ENCODE measurements at regions not wholly inside any gene's neighbourhood (a gene's known extent, or its start where the extent isn't known, plus 50 kb on each side); places are given as distances from the start of the nearest gene placed in this dataset.
"Not testable (repeated sequence)": the region's sequence is repeated elsewhere in the genome, so short reads cannot be mapped to it uniquely, and the experiment has no call there.

DNA sequence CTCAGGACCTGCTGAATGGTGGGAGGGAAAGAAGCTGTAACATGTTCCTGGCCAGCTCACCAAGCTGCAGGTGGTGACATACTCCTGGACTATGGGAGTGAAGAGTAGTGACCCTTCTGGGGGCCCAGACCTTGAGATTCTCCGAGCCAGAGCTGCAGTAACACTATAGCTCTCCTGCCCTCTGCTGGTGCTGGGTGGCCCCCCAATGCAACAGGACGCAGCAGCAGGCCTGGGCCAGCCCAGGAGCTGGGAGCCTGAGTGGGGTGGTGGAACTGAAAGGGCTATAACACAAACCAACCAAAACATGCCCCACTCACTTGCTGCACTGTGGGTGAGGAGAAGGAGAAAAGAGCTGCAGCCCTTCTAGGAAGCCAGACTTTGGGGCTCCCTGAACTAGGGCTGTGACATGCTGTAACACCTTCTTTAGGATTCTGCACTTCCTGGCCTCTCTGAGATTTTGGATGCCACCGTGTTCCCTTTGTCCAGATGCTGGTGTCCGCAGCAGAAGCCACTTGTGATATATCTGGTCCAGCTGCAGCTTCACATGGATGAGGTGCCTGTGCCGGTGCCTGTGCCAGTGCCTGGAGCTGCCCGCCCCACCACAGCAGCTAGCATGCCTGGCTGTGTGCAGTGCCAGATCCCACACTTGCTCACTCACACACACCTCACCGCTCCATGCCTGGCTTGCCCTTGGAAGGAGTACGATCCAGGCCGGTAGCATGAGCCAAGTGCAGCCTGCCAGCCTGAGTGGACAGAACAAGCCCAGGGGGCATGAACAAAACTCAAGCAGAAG is 636.8 kb upstream of the KCNMB2 start:
- H3K4me3 Mint-ChIP-seq (ENCODE audit: low read depth) = no peak overlapping the region
- peaks cover 14% of the 10 kb centered on the region for H3K9me3 Mint-ChIP-seq
- intact Hi-C loops (cut with micrococcal nuclease) = no loop called here
- no peaks in the 10 kb centered on the region for H3K27me3 Mint-ChIP-seq (ENCODE audit: low read depth)
- H3K27ac Mint-ChIP-seq = no peak overlapping the region
- H3K4me1 Mint-ChIP-seq (ENCODE audit: low read depth) = no peaks in the 10 kb centered on the region
- no peak for DNase-seq (ENCODE audit: low spot score)
- no peaks in the 10 kb centered on the region for H3K36me3 Mint-ChIP-seq (ENCODE audit: low read depth)

DNA sequence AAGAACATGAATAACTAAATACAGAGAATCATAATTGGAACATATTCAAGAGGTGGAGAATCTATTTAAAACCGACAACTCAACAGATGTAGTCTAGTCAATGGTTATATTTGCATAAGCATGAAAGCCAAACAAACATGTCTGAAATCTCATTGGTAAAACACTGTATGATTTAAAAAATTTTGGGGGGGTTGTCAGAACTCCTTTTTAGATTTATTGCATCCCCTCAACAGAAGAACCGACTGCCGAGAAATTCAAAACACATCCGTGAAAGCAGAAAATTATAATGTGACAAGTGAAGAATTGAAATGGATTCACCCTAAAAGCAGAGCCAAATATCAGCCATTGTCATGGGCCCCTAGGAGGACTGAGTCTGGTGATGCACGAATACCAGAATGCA is 633.4 kb upstream of the KCNMB2 start:
- intact Hi-C loops (cut with micrococcal nuclease) = no loop called here
- Mint-ChIP-seq H3K27ac (no peak overlapping the region), H3K4me1 (ENCODE audit: low read depth) (no peaks in the 10 kb centered on the region), H3K27me3 (ENCODE audit: low read depth) (no peaks in the 10 kb centered on the region), H3K9me3 (peaks cover 8% of the 10 kb centered on the region), H3K4me3 (ENCODE audit: low read depth) (no peak overlapping the region), H3K36me3 (ENCODE audit: low read depth) (no peaks in the 10 kb centered on the region)
- no peak for DNase-seq (ENCODE audit: low spot score)

DNA sequence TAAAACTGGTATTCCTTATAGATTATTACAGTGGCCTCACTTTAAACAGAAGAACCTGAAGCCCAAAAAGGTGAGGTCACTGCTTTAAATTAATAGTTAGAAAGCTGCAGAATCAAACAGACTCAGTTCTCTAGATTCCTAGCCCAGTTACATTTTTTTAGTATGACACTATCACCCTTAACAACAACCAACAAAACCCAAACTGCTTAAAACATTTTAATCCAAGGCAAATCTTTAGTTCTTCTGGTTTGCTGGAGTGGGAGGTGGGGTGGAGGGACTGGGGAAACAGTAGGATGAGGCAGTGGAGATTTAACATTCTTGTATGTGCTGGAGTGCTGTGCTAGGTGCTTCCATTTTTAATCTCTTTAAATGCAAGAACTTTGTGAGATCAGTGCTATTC is 631.6 kb upstream of the KCNMB2 start:
- Mint-ChIP-seq H3K27me3 (ENCODE audit: low read depth) (no peaks in the 10 kb centered on the region), H3K4me3 (ENCODE audit: low read depth) (no peak overlapping the region), H3K36me3 (ENCODE audit: low read depth) (no peaks in the 10 kb centered on the region), H3K9me3 (peaks cover 10% of the 10 kb centered on the region), H3K27ac (no peak overlapping the region), H3K4me1 (ENCODE audit: low read depth) (no peaks in the 10 kb centered on the region)
- intact Hi-C loops (cut with micrococcal nuclease) = no loop called here
- no peak for DNase-seq (ENCODE audit: low spot score)

DNA sequence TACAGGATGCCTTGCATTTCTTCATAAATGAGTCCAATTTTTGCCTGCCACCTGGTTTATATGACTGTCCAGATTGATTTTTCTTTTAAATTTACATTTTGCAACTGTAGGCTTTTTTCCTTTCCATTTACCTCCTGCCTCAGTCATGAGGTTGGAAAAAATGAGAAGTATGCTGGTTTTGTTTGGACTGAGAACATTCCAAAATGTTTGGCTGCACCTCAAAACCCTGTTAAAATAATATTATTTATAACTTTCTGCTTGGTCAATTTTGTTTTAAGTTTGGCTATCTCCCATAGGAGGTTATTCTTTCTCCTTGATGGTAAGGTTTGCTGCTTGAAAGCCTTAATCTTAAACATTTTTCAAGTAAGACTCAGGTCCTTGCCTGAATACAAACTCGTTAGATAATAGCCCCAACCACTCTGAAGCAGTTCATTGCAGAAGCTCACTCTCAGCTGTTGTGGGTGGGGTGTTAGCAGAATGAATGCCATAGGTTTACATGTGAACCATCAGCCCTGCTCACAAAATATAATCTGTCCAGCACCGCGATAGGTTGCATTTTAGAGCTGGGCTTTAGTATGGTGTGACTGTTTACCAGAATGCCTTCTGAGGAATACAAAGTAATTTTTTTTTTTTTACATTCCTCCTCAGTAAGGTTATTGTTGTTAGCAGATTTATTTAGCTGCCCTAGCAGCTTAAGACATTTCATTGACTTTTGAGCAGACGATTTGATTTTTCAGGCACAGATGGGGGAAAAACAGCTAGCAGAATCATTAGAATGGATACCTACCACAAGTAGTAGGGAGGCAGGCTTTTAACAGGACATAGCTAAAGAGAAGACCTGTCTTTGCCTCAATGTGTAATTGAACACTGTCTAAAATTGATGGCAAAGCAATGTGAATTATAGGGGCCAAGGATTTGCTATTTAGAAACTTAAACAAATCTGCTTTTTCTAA is 630.8 kb upstream of the KCNMB2 start:
- Mint-ChIP-seq H3K27ac (no peak overlapping the region), H3K36me3 (ENCODE audit: low read depth) (no peaks in the 10 kb centered on the region), H3K27me3 (ENCODE audit: low read depth) (no peaks in the 10 kb centered on the region), H3K4me1 (ENCODE audit: low read depth) (no peaks in the 10 kb centered on the region), H3K9me3 (peaks cover 7% of the 10 kb centered on the region), H3K4me3 (ENCODE audit: low read depth) (no peak overlapping the region)
- DNase-seq (ENCODE audit: low spot score) = no peak
- intact Hi-C loops (cut with micrococcal nuclease) = no loop called here

DNA sequence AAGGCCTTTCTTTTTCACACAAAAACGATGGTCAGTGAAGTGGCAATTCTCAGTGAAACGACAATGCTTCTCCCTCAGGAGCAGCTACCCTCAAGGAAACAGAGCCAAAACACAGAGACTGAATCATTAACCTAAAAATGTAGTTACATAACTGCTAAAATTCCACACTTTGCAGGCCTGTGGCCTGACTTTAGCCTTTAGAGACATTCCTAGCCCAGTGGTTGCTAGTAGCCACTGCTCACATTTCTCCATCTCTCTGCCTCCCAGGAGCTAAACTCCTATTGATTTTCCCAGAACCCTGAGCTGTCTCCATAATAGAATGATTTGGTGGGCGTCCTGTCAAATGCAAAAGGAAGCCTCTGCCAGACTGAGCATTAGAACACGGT is 630.1 kb upstream of the KCNMB2 start:
- no peak for DNase-seq (ENCODE audit: low spot score)
- H3K27ac Mint-ChIP-seq = no peak overlapping the region

DNA sequence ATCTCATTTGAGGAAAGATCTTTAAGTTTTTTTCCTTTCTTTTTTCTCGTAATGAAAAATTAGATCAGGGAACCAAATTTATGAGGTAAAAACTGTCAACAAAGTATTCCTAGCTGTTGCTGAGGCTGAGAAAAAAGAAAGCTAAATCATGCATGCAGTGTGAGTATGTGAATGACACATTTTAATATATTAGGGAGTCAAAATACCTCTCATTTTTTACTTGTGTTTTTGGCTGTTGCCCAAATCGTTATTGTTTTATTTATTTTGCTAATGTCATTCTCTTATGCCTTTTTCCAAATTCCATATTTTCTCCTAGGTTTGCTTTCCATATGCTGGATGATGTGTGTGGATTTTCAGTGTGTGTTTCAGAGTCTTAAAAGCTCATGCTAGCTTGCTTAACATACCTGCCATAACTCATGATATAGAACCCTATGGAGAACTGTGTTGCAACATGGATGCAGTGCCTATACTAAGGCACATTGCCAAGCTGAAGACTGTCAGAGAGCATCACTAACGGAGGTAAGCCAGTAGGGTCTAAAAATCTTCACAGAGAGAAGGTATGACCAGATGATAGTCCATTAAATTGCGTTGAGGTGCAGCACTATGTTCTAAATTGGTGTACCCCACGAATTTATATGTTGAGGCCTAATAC is 629.5 kb upstream of the KCNMB2 start:
- Mint-ChIP-seq H3K4me1 (ENCODE audit: low read depth) (no peaks in the 10 kb centered on the region), H3K36me3 (ENCODE audit: low read depth) (no peaks in the 10 kb centered on the region), H3K4me3 (ENCODE audit: low read depth) (no peak overlapping the region), H3K27me3 (ENCODE audit: low read depth) (no peaks in the 10 kb centered on the region), H3K9me3 (peaks cover 5% of the 10 kb centered on the region), H3K27ac (no peak overlapping the region)
- intact Hi-C loops (cut with micrococcal nuclease) = no loop called here
- DNase-seq (ENCODE audit: low spot score) = no peak

More for the DNA sequence above, 630.1 kb upstream of the KCNMB2 start:
- Mint-ChIP-seq H3K9me3 (peaks cover 5% of the 10 kb centered on the region), H3K27me3 (ENCODE audit: low read depth) (no peaks in the 10 kb centered on the region), H3K4me3 (ENCODE audit: low read depth) (no peak overlapping the region), H3K4me1 (ENCODE audit: low read depth) (no peaks in the 10 kb centered on the region), H3K36me3 (ENCODE audit: low read depth) (no peaks in the 10 kb centered on the region)
- intact Hi-C loops (cut with micrococcal nuclease) = no loop called here

DNA sequence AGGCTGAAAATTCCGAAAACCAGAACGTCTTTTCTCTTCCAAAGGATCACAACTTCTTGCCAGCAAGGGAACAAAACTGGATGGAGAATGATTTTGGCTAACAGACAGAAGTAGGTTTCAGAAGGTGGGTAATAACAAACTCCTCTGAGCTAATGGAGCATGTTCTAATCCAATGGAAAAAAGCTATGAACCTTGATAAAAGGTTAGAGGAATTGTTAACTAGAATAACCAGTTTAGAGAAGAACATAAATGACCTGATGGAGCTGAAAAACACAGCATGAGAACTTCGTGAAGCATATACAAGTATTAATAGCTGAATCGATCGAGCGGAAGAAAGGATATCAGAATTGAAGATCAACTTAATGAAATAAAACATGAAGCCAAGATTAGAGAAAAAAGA is 626.7 kb upstream of the KCNMB2 start:
- H3K9me3 Mint-ChIP-seq = peaks cover 12% of the 10 kb centered on the region
- H3K27me3 Mint-ChIP-seq (ENCODE audit: low read depth); H3K4me1 Mint-ChIP-seq (ENCODE audit: low read depth); DNase-seq (ENCODE audit: low spot score); intact Hi-C loops (cut with micrococcal nuclease); H3K4me3 Mint-ChIP-seq (ENCODE audit: low read depth); H3K27ac Mint-ChIP-seq; H3K36me3 Mint-ChIP-seq (ENCODE audit: low read depth): not testable (repeated sequence)

DNA sequence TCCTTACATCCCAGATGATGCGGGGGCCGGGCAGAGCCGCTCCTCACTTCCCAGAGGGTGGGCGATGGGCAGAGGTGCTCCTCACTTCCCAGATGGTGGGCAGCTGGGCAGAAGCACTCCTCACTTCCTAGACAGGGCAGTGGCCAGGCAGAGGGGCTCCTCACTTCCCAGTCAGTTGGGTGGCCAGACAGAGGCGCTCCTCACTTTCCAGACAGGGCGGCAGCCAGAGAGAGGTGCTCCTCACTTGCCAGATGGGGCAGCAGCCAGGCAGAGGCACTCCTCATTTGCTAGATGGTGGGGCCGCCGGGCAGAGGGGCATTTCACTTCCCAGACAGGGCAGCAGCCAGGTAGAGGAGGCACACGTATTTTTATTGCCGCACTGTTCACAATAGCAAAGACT is 622.0 kb upstream of the KCNMB2 start:
- Mint-ChIP-seq H3K9me3 (peaks cover 12% of the 10 kb centered on the region), H3K36me3 (ENCODE audit: low read depth) (no peaks in the 10 kb centered on the region), H3K27me3 (ENCODE audit: low read depth) (no peaks in the 10 kb centered on the region), H3K4me3 (ENCODE audit: low read depth) (no peak overlapping the region), H3K27ac (no peak overlapping the region), H3K4me1 (ENCODE audit: low read depth) (no peaks in the 10 kb centered on the region)
- intact Hi-C loops (cut with micrococcal nuclease) = no loop called here
- DNase-seq (ENCODE audit: low spot score) = no peak

DNA sequence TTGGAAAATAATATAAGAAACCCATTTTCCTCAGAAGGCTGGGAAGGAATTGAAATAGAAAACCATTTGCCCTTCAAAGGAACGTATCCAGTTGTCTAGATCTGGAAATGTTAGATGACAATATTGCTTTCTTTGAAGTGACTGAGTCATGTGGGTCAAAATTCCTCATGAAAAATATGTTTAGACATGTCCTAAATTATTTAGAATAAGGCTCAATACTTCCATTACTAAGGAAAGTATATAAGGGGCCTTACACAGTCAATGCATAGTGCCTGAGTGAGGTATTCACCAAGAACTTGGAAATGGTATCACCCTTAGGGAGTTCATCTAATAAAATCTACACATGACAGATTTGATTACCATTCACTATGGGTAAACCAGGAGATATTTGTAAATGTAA is 619.8 kb upstream of the KCNMB2 start:
- Mint-ChIP-seq H3K36me3 (ENCODE audit: low read depth) (no peaks in the 10 kb centered on the region), H3K4me1 (ENCODE audit: low read depth) (no peaks in the 10 kb centered on the region), H3K27me3 (ENCODE audit: low read depth) (no peaks in the 10 kb centered on the region), H3K4me3 (ENCODE audit: low read depth) (no peak overlapping the region), H3K27ac (no peak overlapping the region), H3K9me3 (peaks cover 7% of the 10 kb centered on the region)
- intact Hi-C loops (cut with micrococcal nuclease) = no loop called here
- no peak for DNase-seq (ENCODE audit: low spot score)

DNA sequence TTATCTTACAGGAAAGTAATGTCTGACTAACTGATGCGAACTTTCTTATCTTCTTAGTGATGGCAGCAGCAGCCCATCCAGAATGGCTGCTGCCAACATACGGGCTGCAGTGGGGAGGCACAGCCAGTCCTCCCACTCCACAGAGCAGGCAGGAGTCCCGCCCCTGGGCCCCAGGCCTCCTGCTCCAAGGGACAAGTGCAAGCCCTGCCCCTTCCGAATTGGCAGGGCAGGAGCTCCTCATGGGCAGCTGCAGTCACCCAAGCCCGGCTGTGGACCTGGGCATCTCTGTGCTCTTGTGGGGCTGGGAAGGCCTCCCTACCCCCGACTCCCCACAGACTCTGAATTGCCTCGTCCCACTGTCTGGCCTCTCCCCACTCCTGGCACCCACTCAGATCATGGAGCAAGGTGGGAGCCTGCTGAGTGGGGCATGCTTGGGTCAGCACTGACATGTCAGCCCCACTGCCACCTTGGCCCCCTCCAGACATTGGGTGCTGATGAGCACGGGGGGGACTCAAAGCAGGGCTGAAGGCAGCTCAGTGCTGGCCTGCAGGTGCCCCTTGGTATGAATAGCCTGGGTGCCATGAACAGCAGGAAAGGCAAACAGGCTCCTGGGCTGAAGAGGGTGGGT is 618.9 kb upstream of the KCNMB2 start:
- Mint-ChIP-seq H3K9me3 (peaks cover 5% of the 10 kb centered on the region), H3K4me3 (ENCODE audit: low read depth) (no peak overlapping the region), H3K36me3 (ENCODE audit: low read depth) (no peaks in the 10 kb centered on the region), H3K4me1 (ENCODE audit: low read depth) (no peaks in the 10 kb centered on the region), H3K27ac (no peak overlapping the region), H3K27me3 (ENCODE audit: low read depth) (no peaks in the 10 kb centered on the region)
- no peak for DNase-seq (ENCODE audit: low spot score)
- intact Hi-C loops (cut with micrococcal nuclease) = no loop called here

DNA sequence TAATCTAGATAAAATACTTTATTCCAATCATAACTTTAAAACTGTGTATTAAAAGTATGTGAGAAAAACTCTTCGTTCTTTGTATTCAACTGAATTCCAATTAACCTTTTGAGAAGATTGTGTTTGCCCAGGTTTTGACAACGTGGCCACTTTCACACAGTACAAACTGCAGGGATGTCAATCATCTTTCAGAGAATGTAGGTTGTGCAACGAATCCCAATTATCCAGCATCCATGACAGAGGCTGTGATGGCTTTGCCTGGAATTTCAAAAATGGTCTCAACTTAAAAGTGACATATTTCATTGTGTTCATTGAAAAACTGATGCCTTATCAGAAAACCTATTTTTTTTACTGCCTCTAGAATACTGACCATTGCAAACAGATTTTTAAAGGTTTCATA is 615.1 kb upstream of the KCNMB2 start:
- intact Hi-C loops (cut with micrococcal nuclease) = no loop called here
- Mint-ChIP-seq H3K4me3 (ENCODE audit: low read depth) (no peak overlapping the region), H3K9me3 (no peaks in the 10 kb centered on the region), H3K27me3 (ENCODE audit: low read depth) (no peaks in the 10 kb centered on the region), H3K36me3 (ENCODE audit: low read depth) (no peaks in the 10 kb centered on the region), H3K27ac (no peak overlapping the region), H3K4me1 (ENCODE audit: low read depth) (no peaks in the 10 kb centered on the region)
- no peak for DNase-seq (ENCODE audit: low spot score)

DNA sequence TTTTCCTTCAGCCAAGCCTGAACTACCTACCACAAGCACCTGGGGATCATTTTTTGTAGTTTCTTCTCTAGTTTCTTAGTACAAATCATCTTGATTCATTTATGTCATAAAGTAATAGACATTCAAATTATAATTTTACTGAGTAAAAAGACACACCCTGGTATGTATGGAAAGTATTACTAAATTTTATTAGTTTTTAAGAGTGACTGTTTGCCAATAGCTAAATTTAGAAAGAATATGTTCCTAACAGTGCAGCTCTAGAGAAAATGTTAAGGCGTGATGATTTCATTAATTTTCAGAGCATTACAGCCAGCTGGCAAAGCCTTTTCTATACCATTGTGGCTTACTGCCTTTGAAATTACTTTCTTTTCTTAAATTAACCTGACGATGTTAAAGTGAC is 612.0 kb upstream of the KCNMB2 start:
- H3K4me3 Mint-ChIP-seq (ENCODE audit: low read depth) = no peak overlapping the region
- H3K4me1 Mint-ChIP-seq (ENCODE audit: low read depth) = no peaks in the 10 kb centered on the region
- H3K9me3 Mint-ChIP-seq = no peaks in the 10 kb centered on the region
- intact Hi-C loops (cut with micrococcal nuclease) = no loop called here
- H3K27me3 Mint-ChIP-seq (ENCODE audit: low read depth) = no peaks in the 10 kb centered on the region
- no peaks in the 10 kb centered on the region for H3K36me3 Mint-ChIP-seq (ENCODE audit: low read depth)
- no peak overlapping the region for H3K27ac Mint-ChIP-seq
- DNase-seq (ENCODE audit: low spot score) = no peak
